Hepatocyte (in vitro differentiated cells): ENCODE measurements at regions not wholly inside any gene's neighbourhood (a gene's known extent, or its start where the extent isn't known, plus 50 kb on each side); places are given as distances from the start of the nearest gene placed in this dataset.

Experiments used
- EZH2 ChIP-seq: fragments of 200-600 bp; sonication (generic); IDR thresholded peaks from 2 replicates; pipeline ENCODE4 v1.6.1; 2016; ENCODE audit warnings: antibody characterized with exemption, mild to moderate bottlenecking, borderline replicate concordance
- EZH2phosphoT487 ChIP-seq: fragments of 200-600 bp; sonication (generic); IDR thresholded peaks from one replicate; pipeline ENCODE4 v1.6.1; 2018; ENCODE audit warnings: antibody characterized with exemption, mild to moderate bottlenecking, low read depth, moderate library complexity; ENCODE audit not compliant: unreplicated experiment, severe bottlenecking
- TF ChIP-seq, protein P1 (sequence below): fragments of 200-600 bp; sonication (generic); IDR thresholded peaks from 2 replicates; pipeline ENCODE4 v1.5.1; 2016; ENCODE audit warnings: antibody characterized with exemption, mild to moderate bottlenecking; ENCODE audit not compliant: poor library complexity

DNA sequence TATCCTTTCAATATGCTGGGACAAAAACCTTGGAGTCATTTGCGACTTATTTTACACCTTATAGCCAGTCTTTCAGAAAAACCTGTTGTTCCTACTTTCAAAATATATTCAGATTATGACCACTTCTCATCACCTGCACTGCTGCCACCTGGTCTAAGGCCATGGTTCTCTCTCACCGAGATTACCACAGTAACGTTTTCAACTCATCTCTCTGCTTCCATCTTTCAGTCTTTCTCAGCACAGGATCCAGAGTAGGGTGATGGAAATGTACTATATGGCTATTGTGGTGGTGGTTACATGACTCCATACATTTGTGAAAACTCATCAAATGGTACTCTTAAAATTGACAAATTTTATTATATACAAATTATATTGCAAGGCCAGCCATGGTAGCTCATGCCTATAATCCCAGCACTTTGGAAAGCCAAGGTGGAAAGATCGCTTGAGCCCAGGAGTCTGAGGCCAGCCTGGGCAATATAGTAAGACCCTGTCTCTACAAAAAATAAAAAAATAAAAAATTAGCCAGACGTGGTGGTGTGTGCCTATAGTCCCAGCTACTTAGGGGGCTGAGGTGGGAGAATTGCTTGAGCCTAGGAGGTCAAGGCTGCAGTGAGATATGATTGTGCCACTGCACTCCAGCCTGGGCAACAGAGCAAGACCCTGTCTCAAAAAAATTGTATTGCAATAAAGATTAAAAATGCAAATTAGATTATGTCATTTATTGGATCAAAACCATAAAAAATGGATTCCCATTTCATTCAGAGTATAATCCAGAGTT, 120.9 kb upstream of the PPP2R5A start:
- TF ChIP-seq EZH2 (no peak), EZH2phosphoT487 (no peak)
- TF ChIP-seq, protein P1, sequence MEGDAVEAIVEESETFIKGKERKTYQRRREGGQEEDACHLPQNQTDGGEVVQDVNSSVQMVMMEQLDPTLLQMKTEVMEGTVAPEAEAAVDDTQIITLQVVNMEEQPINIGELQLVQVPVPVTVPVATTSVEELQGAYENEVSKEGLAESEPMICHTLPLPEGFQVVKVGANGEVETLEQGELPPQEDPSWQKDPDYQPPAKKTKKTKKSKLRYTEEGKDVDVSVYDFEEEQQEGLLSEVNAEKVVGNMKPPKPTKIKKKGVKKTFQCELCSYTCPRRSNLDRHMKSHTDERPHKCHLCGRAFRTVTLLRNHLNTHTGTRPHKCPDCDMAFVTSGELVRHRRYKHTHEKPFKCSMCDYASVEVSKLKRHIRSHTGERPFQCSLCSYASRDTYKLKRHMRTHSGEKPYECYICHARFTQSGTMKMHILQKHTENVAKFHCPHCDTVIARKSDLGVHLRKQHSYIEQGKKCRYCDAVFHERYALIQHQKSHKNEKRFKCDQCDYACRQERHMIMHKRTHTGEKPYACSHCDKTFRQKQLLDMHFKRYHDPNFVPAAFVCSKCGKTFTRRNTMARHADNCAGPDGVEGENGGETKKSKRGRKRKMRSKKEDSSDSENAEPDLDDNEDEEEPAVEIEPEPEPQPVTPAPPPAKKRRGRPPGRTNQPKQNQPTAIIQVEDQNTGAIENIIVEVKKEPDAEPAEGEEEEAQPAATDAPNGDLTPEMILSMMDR = no peak
